ENCODE measurements at regions not wholly inside any gene's neighbourhood (a gene's known extent, or its start where the extent isn't known, plus 50 kb on each side); places are given as distances from the start of the nearest gene placed in this dataset.

DNA sequence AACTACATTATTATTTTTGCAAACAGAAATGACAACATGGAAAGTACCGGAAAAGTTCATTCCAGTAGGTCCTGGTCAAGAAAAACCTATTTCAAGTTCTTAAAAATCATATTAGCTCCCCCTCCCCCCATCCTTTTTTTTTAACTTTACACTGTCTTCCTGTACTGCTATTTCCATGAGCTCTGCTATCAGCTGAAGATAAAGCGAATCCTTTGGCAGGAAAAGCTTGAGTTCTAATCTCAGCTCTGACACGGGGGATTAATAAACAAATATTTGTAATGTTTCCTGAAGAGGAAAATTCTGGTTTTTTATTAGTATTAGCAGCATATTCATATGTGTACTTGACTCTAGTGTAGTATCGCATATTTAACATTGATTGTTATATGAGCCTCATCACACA lies 190.7 kb upstream of the ESRRG start:
- no peak for DNase-seq

DNA sequence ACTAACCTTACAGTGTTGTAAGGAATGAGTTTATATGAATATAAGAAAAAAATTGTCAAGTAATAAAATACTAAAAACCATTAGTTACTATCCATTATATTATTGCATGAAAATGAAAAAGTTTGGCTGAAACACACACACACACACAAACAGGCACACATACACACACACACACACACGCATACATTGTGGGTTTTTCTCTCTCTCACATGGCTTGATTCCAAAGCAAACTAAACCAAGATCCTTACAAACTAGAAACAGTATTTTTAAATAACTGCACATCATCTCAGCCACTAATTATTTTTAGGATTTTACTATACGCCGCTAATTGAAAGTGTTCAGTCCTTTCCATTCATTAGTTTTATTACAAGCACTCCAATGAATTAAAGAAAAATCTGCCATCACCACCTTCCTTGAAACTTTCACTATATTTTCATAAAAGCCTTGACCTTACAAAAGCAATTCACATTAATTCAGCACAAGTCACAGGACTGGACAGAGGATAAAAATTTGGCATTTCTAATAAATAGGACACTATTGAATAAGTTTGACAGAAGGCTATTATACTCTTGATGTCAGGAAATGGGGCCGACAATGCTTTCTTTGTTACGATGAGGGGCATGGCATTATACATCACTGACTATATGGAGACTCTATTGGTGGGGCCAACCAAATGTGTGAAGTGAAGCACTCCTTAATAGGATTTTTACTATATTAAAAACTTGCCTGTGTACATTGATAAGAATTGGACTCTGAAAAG lies 187.0 kb upstream of the ESRRG start:
- DNase-seq = no peak

- DNase-seq = no peak
These were observed 184.9 kb upstream of the ESRRG start for GRCh38 chr1:216908126-216908525.

GRCh38 chr1:216907100-216907499 lies 183.9 kb upstream of the ESRRG start:
- no peak for DNase-seq

DNA sequence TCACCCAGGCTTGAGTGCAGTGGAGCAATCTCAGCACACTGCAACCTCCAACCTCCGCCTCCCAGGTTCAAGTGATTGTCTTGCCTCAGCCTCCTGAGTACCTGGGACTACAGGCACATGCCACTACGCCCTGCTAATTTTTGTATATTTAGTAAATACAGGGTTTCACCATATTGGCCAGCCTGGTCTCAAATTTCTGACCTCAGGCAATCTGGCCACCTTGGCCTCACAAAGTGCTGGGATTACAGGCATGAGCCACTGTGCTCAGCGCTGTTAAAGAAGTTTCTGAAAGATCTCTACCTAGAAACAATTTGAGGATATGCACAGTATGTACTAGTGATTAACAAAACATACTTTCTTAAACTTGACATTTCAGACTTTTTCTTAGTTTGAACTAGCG lies 182.6 kb upstream of the ESRRG start:
- DNase-seq = no peak

- no peak for DNase-seq
These were observed 181.9 kb upstream of the ESRRG start for GRCh38 chr1:216905137-216905536.

- no peak for DNase-seq
These were observed 181.2 kb upstream of the ESRRG start for GRCh38 chr1:216904471-216904870.

GRCh38 chr1:216903382-216903740 lies 180.1 kb upstream of the ESRRG start:
- no peak for DNase-seq

DNA sequence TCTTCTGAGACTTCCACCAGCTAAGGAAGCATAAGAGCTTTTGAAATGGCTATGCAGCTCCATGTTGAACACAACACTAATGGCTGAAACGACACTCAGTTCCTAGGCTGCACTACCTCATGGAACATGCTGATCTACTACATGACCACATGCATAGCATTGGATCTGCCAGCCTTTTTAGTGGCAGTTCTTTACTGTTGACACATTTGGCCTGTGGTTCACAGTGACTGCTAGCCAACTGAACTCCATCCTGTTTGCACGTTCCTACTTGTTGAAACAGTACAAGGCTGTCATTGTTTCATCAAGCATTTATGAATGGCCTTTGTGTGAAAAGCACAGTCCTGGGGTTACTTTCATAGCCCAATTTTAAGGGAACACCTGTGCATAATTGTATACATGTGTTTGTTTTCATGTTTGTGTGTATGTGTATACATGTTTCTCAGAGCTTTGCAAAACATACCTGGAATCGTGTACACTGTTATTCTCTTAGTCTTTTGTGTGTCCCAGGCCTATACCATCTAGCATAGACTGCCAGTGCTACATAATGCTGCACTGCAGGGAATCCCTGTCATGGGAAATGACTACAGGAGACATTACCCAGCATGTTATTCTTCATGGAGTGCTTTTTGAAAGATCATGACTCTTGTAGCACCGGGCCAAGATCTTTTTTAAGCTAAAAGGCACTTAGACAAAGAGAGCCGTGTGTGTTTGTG lies 179.6 kb upstream of the ESRRG start:
- no peak for DNase-seq

DNA sequence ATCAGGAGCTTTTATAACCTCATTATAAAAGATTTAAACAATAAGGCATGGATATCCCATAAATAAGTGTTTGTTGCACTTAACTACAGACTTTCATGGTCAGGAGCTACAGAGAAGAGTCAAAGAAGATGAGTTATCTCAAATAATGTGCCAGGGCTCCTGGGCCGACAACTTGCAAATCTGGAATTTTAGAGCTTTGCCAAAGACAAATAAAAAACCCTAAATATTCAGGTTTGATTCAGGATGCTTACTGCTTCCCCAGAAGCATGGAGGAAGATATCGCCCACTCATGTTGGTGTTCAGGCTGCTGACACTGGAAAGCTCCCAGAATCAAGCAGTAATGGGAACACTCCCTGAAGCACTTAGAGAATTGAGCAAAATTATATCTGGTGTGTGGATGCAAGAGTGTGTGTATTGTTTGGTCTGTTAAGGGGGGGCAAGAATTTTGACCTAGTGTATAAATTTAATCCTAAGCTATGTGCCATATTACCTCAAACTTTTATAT lies 176.9 kb upstream of the ESRRG start:
- no peak for DNase-seq

GRCh38 chr1:216898801-216899200 lies 175.6 kb upstream of the ESRRG start:
- DNase-seq = no peak

GRCh38 chr1:216896146-216896545 lies 172.9 kb upstream of the ESRRG start:
- DNase-seq = no peak

DNA sequence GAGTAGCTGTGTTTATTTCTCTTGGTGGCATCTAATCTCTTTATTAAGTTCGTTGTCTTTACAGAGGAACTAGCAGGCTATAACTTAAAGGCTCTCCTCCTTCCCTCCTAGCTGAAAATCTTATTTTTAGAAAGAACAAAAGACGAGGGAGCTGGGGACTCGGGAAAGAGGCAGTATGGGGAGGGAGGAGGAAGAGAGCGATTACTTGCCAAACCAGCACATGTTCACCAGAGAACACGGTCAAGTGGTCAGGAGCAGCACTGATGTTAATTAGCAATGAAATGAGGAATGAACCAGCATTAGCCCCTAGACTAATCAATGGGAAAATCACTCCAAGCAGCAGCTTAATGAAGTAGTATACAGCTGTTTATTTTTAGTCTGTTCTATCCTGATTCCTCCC lies 171.3 kb upstream of the ESRRG start:
- no peak for DNase-seq

GRCh38 chr1:216892581-216893160 lies 169.4 kb upstream of the ESRRG start:
- DNase-seq = no peak

DNA sequence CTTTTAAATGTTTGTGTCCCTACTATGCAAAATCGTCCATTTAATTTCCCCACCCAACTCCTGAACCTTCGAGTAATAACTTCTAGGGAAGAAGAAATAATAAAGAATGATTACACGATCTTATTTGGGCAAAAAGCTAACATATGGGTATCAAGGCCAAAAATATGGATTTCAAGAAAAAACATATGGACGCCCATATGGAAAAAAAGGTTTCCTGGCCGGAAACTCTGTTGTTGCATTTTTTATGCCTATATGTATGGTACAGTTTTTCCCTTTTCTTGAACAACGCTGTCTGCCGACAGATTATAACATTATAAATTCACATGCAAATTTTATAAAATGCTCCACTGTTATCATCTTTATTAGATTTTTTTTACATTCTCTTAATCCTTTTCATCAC lies 167.6 kb upstream of the ESRRG start:
- no peak for DNase-seq

GRCh38 chr1:216888731-216889130 lies 165.5 kb upstream of the ESRRG start:
- DNase-seq = no peak

- no peak for DNase-seq
These were observed 163.8 kb upstream of the ESRRG start for GRCh38 chr1:216887032-216887431.

DNA sequence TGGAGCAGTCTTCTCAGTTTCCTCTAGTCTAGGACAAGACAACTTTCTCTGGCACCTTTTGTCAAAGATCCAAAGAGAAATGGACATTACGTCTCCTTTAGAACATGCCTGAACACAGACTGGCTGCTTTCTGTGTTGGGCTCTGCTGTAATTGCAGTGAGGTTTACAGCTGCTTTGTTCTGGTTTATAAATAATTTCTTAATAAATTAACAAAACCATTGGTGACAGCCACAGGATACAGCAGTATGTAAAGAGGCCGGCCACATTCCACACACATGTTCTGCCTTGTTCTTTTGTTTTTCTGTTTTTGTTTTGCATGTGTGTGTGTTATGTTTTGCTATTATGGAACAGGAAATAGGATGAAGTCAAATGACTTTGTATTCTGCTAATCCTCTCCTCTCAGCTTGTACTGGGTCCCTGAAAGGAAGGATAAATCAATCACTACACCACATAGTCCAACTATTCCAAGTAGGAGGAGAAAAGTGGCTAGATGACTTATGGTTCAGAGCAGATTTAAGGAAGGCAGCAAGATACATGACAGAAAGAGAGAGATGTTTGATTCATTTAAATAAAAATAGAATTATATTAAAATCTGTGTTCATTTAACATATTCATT lies 161.5 kb upstream of the ESRRG start:
- DNase-seq = no peak

- DNase-seq = no peak
These were observed 160.3 kb upstream of the ESRRG start for GRCh38 chr1:216883518-216883917.

GRCh38 chr1:216881695-216882094 lies 158.5 kb upstream of the ESRRG start:
- DNase-seq = no peak

GRCh38 chr1:216866714-216867113 lies 143.5 kb upstream of the ESRRG start:
- DNase-seq = no peak

DNA sequence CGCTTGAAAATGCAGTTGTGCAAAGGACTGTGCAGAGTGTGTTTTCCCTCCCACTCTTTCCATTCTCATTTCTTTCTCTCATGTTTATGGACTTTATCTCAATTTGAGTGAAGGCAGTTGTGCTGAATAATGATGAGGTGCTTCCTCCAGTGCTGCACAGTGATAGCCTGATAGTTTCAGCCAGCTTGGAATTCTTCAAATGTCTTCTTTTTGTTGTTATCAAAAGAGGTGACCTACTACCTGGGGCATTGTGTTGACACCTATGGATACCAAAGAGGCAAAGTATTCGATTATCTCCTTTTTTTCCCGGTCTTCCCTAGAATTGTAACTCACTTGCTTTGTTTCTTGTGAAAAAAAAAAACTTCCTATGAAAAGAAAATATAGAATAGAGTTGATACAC lies 132.6 kb upstream of the ESRRG start:
- no peak for DNase-seq

GRCh38 chr1:216854836-216855484 lies 131.7 kb upstream of the ESRRG start:
- no peak for DNase-seq

Measured in fibroblast of skin of scalp (primary cell).